CD14-positive monocyte (primary cell): ENCODE measurements at regions not wholly inside any gene's neighbourhood (a gene's known extent, or its start where the extent isn't known, plus 50 kb on each side); places are given as distances from the start of the nearest gene placed in this dataset.

Experiments used
- DNase-seq, 3 donors: peaks; one replicate each; pipeline ENCODE4 v3.0.0-alpha.2; 2011 to 2022
- H2AFZ ChIP-seq: 2 replicates; pipeline ENCODE4 v1.6.0; 2012; ENCODE audit warnings: mild to moderate bottlenecking, low read depth, low read length, inconsistent platforms; ENCODE audit not compliant: insufficient read depth, poor library complexity, severe bottlenecking
- H3K27ac ChIP-seq, 2 donors: 1 replicate in 1 of 2; 2 replicates in 1 of 2; pipeline ENCODE4 v1.5.1; 2012 to 2013; ENCODE audit warnings: low read length in 2 of 2, control low read depth in 1 of 2, inconsistent platforms in 1 of 2, low read depth in 1 of 2, mild to moderate bottlenecking in 1 of 2
- H3K27me3 ChIP-seq, 2 donors: one replicate each; pipeline versions ENCODE4 v1.6.0 to v1.6.1; 2011 to 2013; ENCODE audit warnings: low read length in 2 of 2; ENCODE audit not compliant: control insufficient read depth in 2 of 2, insufficient read depth in 2 of 2
- H3K36me3 ChIP-seq, 2 donors: replicated peaks in 1 of 2; 1 replicate in 1 of 2; 2 replicates in 1 of 2; pipeline versions ENCODE4 v1.5.1 to v1.6.1; 2012 to 2013; ENCODE audit warnings: low read length in 2 of 2, control low read depth in 1 of 2, inconsistent platforms in 1 of 2, mild to moderate bottlenecking in 1 of 2; ENCODE audit not compliant: insufficient read depth in 2 of 2, control insufficient read depth in 1 of 2
- H3K4me1 ChIP-seq, 2 donors: 1 replicate in 1 of 2; 2 replicates in 1 of 2; pipeline versions ENCODE4 v1.5.1 to v1.6.1; 2012 to 2013; ENCODE audit warnings: low read length in 2 of 2, control low read depth in 1 of 2, inconsistent platforms in 1 of 2, mild to moderate bottlenecking in 1 of 2, moderate library complexity in 1 of 2; ENCODE audit not compliant: insufficient read depth in 2 of 2, control insufficient read depth in 1 of 2
- H3K4me2 ChIP-seq: replicated peaks from 2 replicates; pipeline ENCODE3; 2012; ENCODE audit warnings: low read length, moderate library complexity, mild to moderate bottlenecking; ENCODE audit not compliant: poor library complexity, severe bottlenecking; ENCODE audit errors: extremely low read depth
- H3K4me3 ChIP-seq, 3 experiments: fragments of 200-600 bp in 1 of 3; sonication (generic) in 1 of 3; replicated peaks in 1 of 3; 1 replicate in 2 of 3; 2 replicates in 1 of 3; pipeline ENCODE4 v1.5.1; 2011 to 2013; ENCODE audit warnings: low read length in 3 of 3, mild to moderate bottlenecking in 3 of 3, control low read depth in 2 of 3, low read depth in 2 of 3, inconsistent platforms in 1 of 3, moderate library complexity in 1 of 3
- H3K79me2 ChIP-seq: 2 replicates; pipeline ENCODE4 v1.6.0; 2012; ENCODE audit warnings: mild to moderate bottlenecking, control low read depth, inconsistent platforms, low read length, moderate library complexity; ENCODE audit not compliant: insufficient read depth
- H3K9ac ChIP-seq: 2 replicates; pipeline ENCODE4 v1.6.0; 2017; ENCODE audit warnings: low read length, mild to moderate bottlenecking; ENCODE audit not compliant: insufficient read depth, poor library complexity, severe bottlenecking
- H3K9me3 ChIP-seq, 2 donors: replicated peaks in 1 of 2; 1 replicate in 1 of 2; 2 replicates in 1 of 2; pipeline versions ENCODE4 v1.5.1 to v1.6.1; 2012 to 2013; ENCODE audit warnings: low read length in 2 of 2, control low read depth in 1 of 2; ENCODE audit not compliant: control insufficient read depth in 1 of 2, insufficient read depth in 1 of 2
- H4K20me1 ChIP-seq: 2 replicates; pipeline ENCODE4 v1.6.0; 2012; ENCODE audit warnings: mild to moderate bottlenecking, low read length, control low read depth, moderate library complexity; ENCODE audit not compliant: insufficient read depth
- H3K27ac Mint-ChIP-seq, 7 donors: one replicate each; pipeline ENCODE4 v1.8.0; 2020; ENCODE audit warnings: mild to moderate bottlenecking in 7 of 7, mixed read lengths in 7 of 7, moderate library complexity in 6 of 7, inconsistent platforms in 2 of 7
- H3K27me3 Mint-ChIP-seq, 3 donors: one replicate each; pipeline ENCODE4 v1.8.0; 2021 to 2022; ENCODE audit warnings: low read depth in 3 of 3, mild to moderate bottlenecking in 3 of 3, mixed read lengths in 3 of 3, moderate library complexity in 3 of 3, inconsistent platforms in 1 of 3
- H3K36me3 Mint-ChIP-seq, 2 donors: one replicate each; pipeline ENCODE4 v1.8.0; 2020; ENCODE audit warnings: mixed read lengths in 2 of 2, inconsistent platforms in 1 of 2, mild to moderate bottlenecking in 1 of 2
- H3K4me1 Mint-ChIP-seq: one replicate; pipeline ENCODE4 v1.8.0; 2020; ENCODE audit warnings: mild to moderate bottlenecking, mixed read lengths
- H3K4me3 Mint-ChIP-seq, 2 donors: one replicate each; pipeline ENCODE4 v1.8.0; 2020; ENCODE audit warnings: mild to moderate bottlenecking in 2 of 2, mixed read lengths in 2 of 2, moderate library complexity in 1 of 2
- H3K9me3 Mint-ChIP-seq, 7 donors: one replicate each; pipeline ENCODE4 v1.8.0; 2020 to 2022; ENCODE audit warnings: mixed read lengths in 7 of 7, mild to moderate bottlenecking in 6 of 7, moderate library complexity in 6 of 7, inconsistent platforms in 2 of 7
- WGBS: methylation state at CpG from one replicate; pipeline ENCODE4 v1.1.5; 2013; ENCODE audit warnings: missing lambda C conversion rate; ENCODE audit not compliant: insufficient coverage; 5-methylcytosine and 5-hydroxymethylcytosine counted together
- intact Hi-C, 2 donors: fragments of 100-400 bp; cut with micrococcal nuclease; formaldehyde crosslinking; loops; one replicate each; pipeline versions ENCODE4 v1.15.0 to v1.15.1; 2023
- TF ChIP-seq, protein P1 (sequence below): fragments of 200-600 bp; IDR thresholded peaks from one replicate; pipeline ENCODE4 v1.8.0; 2022; ENCODE audit warnings: antibody characterized with exemption, mild to moderate bottlenecking

DNA sequence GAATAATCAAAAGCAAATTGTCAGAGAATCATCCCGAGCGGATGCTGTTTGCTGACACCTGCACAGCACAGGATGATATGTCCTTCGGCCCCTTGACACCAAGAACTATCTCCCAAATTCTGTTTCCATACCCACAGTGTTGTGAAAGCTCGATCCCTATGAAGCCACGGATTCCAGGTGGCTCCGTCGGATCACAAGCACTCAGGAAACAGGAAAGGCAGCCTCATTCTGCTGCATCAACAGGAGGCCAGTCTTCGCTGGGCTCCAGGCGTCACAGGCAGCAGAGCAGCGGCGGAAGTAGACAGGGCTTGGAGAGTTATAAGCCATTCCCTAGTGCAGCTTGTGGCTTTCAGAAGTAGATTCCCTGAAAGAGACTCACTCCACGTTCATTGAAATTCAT lies 342.3 kb downstream of the C6orf118 start:
- H3K4me3 Mint-ChIP-seq, result no peak overlapping the region
- H3K9me3 Mint-ChIP-seq, result peaks cover 0 to 12% (median 0%) of the 10 kb centered on the region in 7 donors
- Histone ChIP-seq H3K79me2 (no peaks in the 10 kb centered on the region), H3K9ac (no peak overlapping the region), H2AFZ (no peak overlapping the region), H3K27me3 (no peaks in the 10 kb centered on the region), H3K9me3 (peaks cover 14 to 18% of the 10 kb centered on the region in 2 donors), H3K4me3 (no peak overlapping the region), H3K27ac (no peak overlapping the region), H4K20me1 (no peaks in the 10 kb centered on the region), H3K4me2 (no peak overlapping the region), H3K36me3 (no peaks in the 10 kb centered on the region), H3K4me1 (no peaks in the 10 kb centered on the region)
- TF ChIP-seq, protein P1, sequence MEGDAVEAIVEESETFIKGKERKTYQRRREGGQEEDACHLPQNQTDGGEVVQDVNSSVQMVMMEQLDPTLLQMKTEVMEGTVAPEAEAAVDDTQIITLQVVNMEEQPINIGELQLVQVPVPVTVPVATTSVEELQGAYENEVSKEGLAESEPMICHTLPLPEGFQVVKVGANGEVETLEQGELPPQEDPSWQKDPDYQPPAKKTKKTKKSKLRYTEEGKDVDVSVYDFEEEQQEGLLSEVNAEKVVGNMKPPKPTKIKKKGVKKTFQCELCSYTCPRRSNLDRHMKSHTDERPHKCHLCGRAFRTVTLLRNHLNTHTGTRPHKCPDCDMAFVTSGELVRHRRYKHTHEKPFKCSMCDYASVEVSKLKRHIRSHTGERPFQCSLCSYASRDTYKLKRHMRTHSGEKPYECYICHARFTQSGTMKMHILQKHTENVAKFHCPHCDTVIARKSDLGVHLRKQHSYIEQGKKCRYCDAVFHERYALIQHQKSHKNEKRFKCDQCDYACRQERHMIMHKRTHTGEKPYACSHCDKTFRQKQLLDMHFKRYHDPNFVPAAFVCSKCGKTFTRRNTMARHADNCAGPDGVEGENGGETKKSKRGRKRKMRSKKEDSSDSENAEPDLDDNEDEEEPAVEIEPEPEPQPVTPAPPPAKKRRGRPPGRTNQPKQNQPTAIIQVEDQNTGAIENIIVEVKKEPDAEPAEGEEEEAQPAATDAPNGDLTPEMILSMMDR, result no peak
- H3K27me3 Mint-ChIP-seq, result no peaks in the 10 kb centered on the region
- no peaks in the 10 kb centered on the region for H3K4me1 Mint-ChIP-seq
- 67% methylated on average over 10 of the region's 12 CpGs for WGBS
- no peak overlapping the region for H3K27ac Mint-ChIP-seq
- DNase-seq, result no peak
- no peaks in the 10 kb centered on the region for H3K36me3 Mint-ChIP-seq
- intact Hi-C loops, result no loop called here

DNA sequence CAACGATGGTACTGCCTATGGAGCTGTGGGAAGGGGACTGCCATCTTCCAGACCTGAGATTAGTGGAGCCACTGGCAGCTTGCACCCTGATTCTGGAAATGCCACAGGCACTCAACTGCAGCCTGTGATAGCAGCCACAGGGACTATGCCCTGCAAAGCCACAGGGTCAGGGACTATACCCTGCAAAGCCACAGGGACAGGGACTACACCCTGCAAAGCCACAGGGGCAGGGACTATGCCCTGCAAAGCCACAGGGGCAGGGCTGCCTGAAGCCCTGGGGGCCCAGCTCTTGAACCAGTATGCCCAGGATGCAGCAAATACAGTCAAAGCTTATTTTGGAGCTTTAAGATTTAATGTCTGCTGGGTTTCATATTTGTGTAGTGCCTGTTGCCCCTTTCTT lies 346.6 kb downstream of the C6orf118 start:
- H3K4me1 ChIP-seq, result no peaks in the 10 kb centered on the region
- Mint-ChIP-seq H3K27ac (no peak overlapping the region), H3K4me1 (no peaks in the 10 kb centered on the region), H3K9me3 (peaks cover 0 to 11% (median 2%) of the 10 kb centered on the region in 7 donors), H3K36me3 (no peaks in the 10 kb centered on the region), H3K4me3 (no peak overlapping the region), H3K27me3 (no peaks in the 10 kb centered on the region)
- no peaks in the 10 kb centered on the region for H3K27me3 ChIP-seq
- H3K9ac ChIP-seq, result no peak overlapping the region
- WGBS, result 100% methylated on average over 1 of the region's 1 CpG
- H3K36me3 ChIP-seq, result no peaks in the 10 kb centered on the region
- no peaks in the 10 kb centered on the region for H3K79me2 ChIP-seq
- DNase-seq, result no peak
- TF ChIP-seq, protein P1, result no peak
- H4K20me1 ChIP-seq, result no peaks in the 10 kb centered on the region
- H3K4me3 ChIP-seq, result no peak overlapping the region
- peaks cover 14 to 27% of the 10 kb centered on the region in 2 donors for H3K9me3 ChIP-seq
- no peak overlapping the region for H3K4me2 ChIP-seq
- H3K27ac ChIP-seq, result no peak overlapping the region
- intact Hi-C loops, result no loop called here
- no peak overlapping the region for H2AFZ ChIP-seq
